Breast epithelium (tissue), 4 donors: ENCODE measurements at regions not wholly inside any gene's neighbourhood (a gene's known extent, or its start where the extent isn't known, plus 50 kb on each side); places are given as distances from the start of the nearest gene placed in this dataset.

Experiments used
- DNase-seq, 2 donors: peaks; one replicate each; pipeline ENCODE4 v3.0.0-alpha.2; 2019; ENCODE audit warnings: low spot score in 2 of 2
- H3K27ac ChIP-seq, 2 donors: fragments of 200-600 bp; sonication (generic) in 1 of 2; one replicate each; pipeline ENCODE4 v1.5.1; 2016 to 2019; ENCODE audit warnings: mild to moderate bottlenecking in 1 of 2
- H3K27me3 ChIP-seq, 2 donors: fragments of 200-600 bp; sonication (generic) in 1 of 2; one replicate each; pipeline versions ENCODE4 v1.5.1 to v1.6.0; 2017 to 2019; ENCODE audit warnings: control low read depth in 1 of 2, mild to moderate bottlenecking in 1 of 2
- H3K36me3 ChIP-seq: fragments of 200-600 bp; one replicate; pipeline ENCODE4 v1.5.1; 2019
- H3K4me1 ChIP-seq, 2 donors: fragments of 200-600 bp; sonication (generic); one replicate each; pipeline ENCODE4 v1.5.1; 2016 to 2019; ENCODE audit warnings: control low read depth in 1 of 2
- H3K4me3 ChIP-seq, 3 donors: fragments of 200-600 bp; sonication (generic); 1 replicate in 2 of 3; 2 replicates in 1 of 3; pipeline ENCODE4 v1.5.1; 2016 to 2019; ENCODE audit warnings: mild to moderate bottlenecking in 3 of 3, moderate library complexity in 2 of 3
- H3K9me3 ChIP-seq, 2 donors: fragments of 200-600 bp; sonication (generic) in 1 of 2; one replicate each; pipeline ENCODE4 v1.5.1; 2016 to 2019; ENCODE audit warnings: control low read depth in 1 of 2
- CTCF ChIP-seq, 3 donors: fragments of 450-650 bp; IDR thresholded peaks; one replicate each; pipeline ENCODE4 v1.5.1; 2016 to 2017; ENCODE audit warnings: antibody characterized with exemption in 3 of 3, mild to moderate bottlenecking in 3 of 3, moderate library complexity in 3 of 3
- POLR2A ChIP-seq: fragments of 450-650 bp; IDR thresholded peaks from one replicate; pipeline ENCODE4 v1.6.1; 2016; ENCODE audit warnings: antibody characterized with exemption, mild to moderate bottlenecking, moderate library complexity
- POLR2AphosphoS5 ChIP-seq, 3 donors: sonication (generic); formaldehyde crosslinking; IDR thresholded peaks; one replicate each; pipeline ENCODE4 v1.6.1; 2017; ENCODE audit warnings: antibody characterized with exemption in 3 of 3
- intact Hi-C: fragments of 100-400 bp; cut with DNase I; formaldehyde crosslinking; loops from one replicate; pipeline ENCODE4 v1.15.1; 2023; ENCODE audit warnings: low total_unique reads

- intact Hi-C loops, result loop anchor here (2.0 kb wide), 1 partner anchor 38 kb away; no protein-coding TSS in a partner anchor
- TF ChIP-seq POLR2A (no peak), POLR2AphosphoS5 (IDR thresholded peaks at IDR 0.05) (no peak)
- H3K4me3 ChIP-seq, result no peak overlapping the region
- no peaks in the 10 kb centered on the region for H3K4me1 ChIP-seq
- DNase-seq, result no peak
- H3K27ac ChIP-seq, result no peak overlapping the region
- no peaks in the 10 kb centered on the region for H3K36me3 ChIP-seq
- no peaks in the 10 kb centered on the region for H3K27me3 ChIP-seq
- no peaks in the 10 kb centered on the region for H3K9me3 ChIP-seq
These were observed 549.4 kb downstream of the TNS3 start for GRCh38 chr7:47032536-47032908.

- H3K36me3 ChIP-seq, result no peaks in the 10 kb centered on the region
- DNase-seq, result no peak
- no peak overlapping the region for H3K4me3 ChIP-seq
- no peaks in the 10 kb centered on the region for H3K9me3 ChIP-seq
- H3K27me3 ChIP-seq, result no peaks in the 10 kb centered on the region
- intact Hi-C loops, result loop anchor here (2.0 kb wide), 1 partner anchor 39 kb away; no protein-coding TSS in a partner anchor
- no peak overlapping the region for H3K27ac ChIP-seq
- TF ChIP-seq POLR2A, result no peak
- no peak for TF ChIP-seq POLR2AphosphoS5 (IDR thresholded peaks at IDR 0.05)
- TF ChIP-seq CTCF (IDR thresholded peaks at IDR 0.05), result no peak
- H3K4me1 ChIP-seq, result no peaks in the 10 kb centered on the region
These were observed 550.0 kb downstream of the TNS3 start for GRCh38 chr7:47031786-47032535.

GRCh38 chr7:47028284-47028683 is 553.6 kb downstream of the TNS3 start:
- no peaks in the 10 kb centered on the region for H3K4me1 ChIP-seq
- H3K9me3 ChIP-seq, result no peaks in the 10 kb centered on the region
- intact Hi-C loops, result no loop called here
- no peak for DNase-seq
- TF ChIP-seq POLR2A (no peak), CTCF (IDR thresholded peaks at IDR 0.05) (no peak), POLR2AphosphoS5 (IDR thresholded peaks at IDR 0.05) (no peak)
- H3K36me3 ChIP-seq, result no peaks in the 10 kb centered on the region
- no peak overlapping the region for H3K27ac ChIP-seq
- H3K4me3 ChIP-seq, result no peak overlapping the region
- H3K27me3 ChIP-seq, result no peaks in the 10 kb centered on the region

- no peak for TF ChIP-seq CTCF (IDR thresholded peaks at IDR 0.05)
- TF ChIP-seq POLR2A, result no peak
- no peak for TF ChIP-seq POLR2AphosphoS5 (IDR thresholded peaks at IDR 0.05)
- Histone ChIP-seq H3K4me3 (no peak overlapping the region), H3K36me3 (no peaks in the 10 kb centered on the region), H3K27ac (no peak overlapping the region), H3K9me3 (no peaks in the 10 kb centered on the region), H3K4me1 (no peaks in the 10 kb centered on the region), H3K27me3 (no peaks in the 10 kb centered on the region)
- intact Hi-C loops, result no loop called here
- no peak for DNase-seq
These were observed 554.1 kb downstream of the TNS3 start for GRCh38 chr7:47027695-47028240.

- Histone ChIP-seq H3K27ac (no peak overlapping the region), H3K4me1 (no peaks in the 10 kb centered on the region)
- intact Hi-C loops, result no loop called here
These were observed 555.0 kb downstream of the TNS3 start for GRCh38 chr7:47026780-47027361.

More at GRCh38 chr7:47026780-47027361, 555.0 kb downstream of the TNS3 start:
- H3K36me3 ChIP-seq, result no peaks in the 10 kb centered on the region
- no peak overlapping the region for H3K4me3 ChIP-seq
- H3K27me3 ChIP-seq, result no peaks in the 10 kb centered on the region
- no peak for DNase-seq
- TF ChIP-seq POLR2AphosphoS5 (IDR thresholded peaks at IDR 0.05) (no peak), CTCF (IDR thresholded peaks at IDR 0.05) (no peak), POLR2A (no peak)
- no peaks in the 10 kb centered on the region for H3K9me3 ChIP-seq
